Natural killer cell (primary cell): ENCODE measurements at regions not wholly inside any gene's neighbourhood (a gene's known extent, or its start where the extent isn't known, plus 50 kb on each side); places are given as distances from the start of the nearest gene placed in this dataset.

ENCODE experiments used
- ATAC-seq, 3 donors: fragments of 150-1000 bp in 2 of 3; fragments of 200-7000 bp in 1 of 3; cut with Tn5 transposase; 1 replicate in 1 of 3; 2 replicates in 2 of 3; pipeline ENCODE4 v1.10.0; 2021; ENCODE audit warnings: mild to moderate bottlenecking in 2 of 3, moderate library complexity in 2 of 3
- DNase-seq, 2 donors: peaks; one replicate each; pipeline versions ENCODE4 v3.0.0 to v3.0.0-alpha.2; 2013 to 2021; ENCODE audit warnings: mixed read lengths in 1 of 2
- H3K27ac ChIP-seq: one replicate; pipeline ENCODE4 v1.5.1; 2013; ENCODE audit warnings: mild to moderate bottlenecking, low read length
- H3K27me3 ChIP-seq: one replicate; pipeline ENCODE4 v1.6.1; 2013; ENCODE audit warnings: low read length; ENCODE audit not compliant: control insufficient read depth, insufficient read depth
- H3K36me3 ChIP-seq: one replicate; pipeline ENCODE4 v1.6.1; 2013; ENCODE audit warnings: low read length; ENCODE audit not compliant: control insufficient read depth, insufficient read depth
- H3K4me1 ChIP-seq: one replicate; pipeline ENCODE4 v1.6.1; 2013; ENCODE audit warnings: low read length; ENCODE audit not compliant: control insufficient read depth, insufficient read depth
- H3K4me3 ChIP-seq: one replicate; pipeline ENCODE4 v1.5.1; 2013; ENCODE audit warnings: low read length
- H3K9me3 ChIP-seq: one replicate; pipeline ENCODE4 v1.6.1; 2013; ENCODE audit warnings: low read length; ENCODE audit not compliant: control insufficient read depth, insufficient read depth
- H3K27ac Mint-ChIP-seq, 2 donors: one replicate each; pipeline ENCODE4 v1.8.0; 2022; ENCODE audit warnings: mild to moderate bottlenecking in 2 of 2, mixed read lengths in 2 of 2, moderate library complexity in 1 of 2
- H3K27me3 Mint-ChIP-seq, 2 donors: one replicate each; pipeline ENCODE4 v1.8.0; 2022; ENCODE audit warnings: low read depth in 2 of 2, mixed read lengths in 2 of 2
- H3K36me3 Mint-ChIP-seq: one replicate; pipeline ENCODE4 v1.8.0; 2022; ENCODE audit warnings: mixed read lengths
- H3K4me1 Mint-ChIP-seq, 2 donors: one replicate each; pipeline ENCODE4 v1.8.0; 2022; ENCODE audit warnings: mixed read lengths in 2 of 2
- H3K4me3 Mint-ChIP-seq: one replicate; pipeline ENCODE4 v1.8.0; 2022; ENCODE audit warnings: mild to moderate bottlenecking, moderate library complexity, mixed read lengths
- H3K9me3 Mint-ChIP-seq, 2 donors: one replicate each; pipeline ENCODE4 v1.8.0; 2022; ENCODE audit warnings: mixed read lengths in 2 of 2
- CTCF ChIP-seq: fragments of 200-600 bp; IDR thresholded peaks from one replicate; pipeline ENCODE4 v1.8.0; 2022; ENCODE audit warnings: antibody characterized with exemption
- WGBS: methylation state at CpG from one replicate; pipeline ENCODE4 v1.1.7; 2013; ENCODE audit warnings: missing lambda C conversion rate; ENCODE audit not compliant: insufficient coverage; 5-methylcytosine and 5-hydroxymethylcytosine counted together
- intact Hi-C: fragments of 100-400 bp; cut with micrococcal nuclease; formaldehyde crosslinking; loops from one replicate; pipeline ENCODE4 v1.14.2; 2022

- no peaks in the 10 kb centered on the region for H3K4me1 Mint-ChIP-seq
- H3K36me3 Mint-ChIP-seq = no peaks in the 10 kb centered on the region
- H3K27me3 ChIP-seq = no peaks in the 10 kb centered on the region
Observed at GRCh38 chr12:66044731-66045130, 85.8 kb downstream of the LLPH start.

GRCh38 chr12:66043035-66043434 is 87.5 kb downstream of the LLPH start:
- Mint-ChIP-seq H3K27ac (no peak overlapping the region), H3K4me1 (no peaks in the 10 kb centered on the region), H3K27me3 (peaks cover 13 to 31% of the 10 kb centered on the region in 2 donors), H3K4me3 (no peak overlapping the region), H3K9me3 (no peaks in the 10 kb centered on the region), H3K36me3 (no peaks in the 10 kb centered on the region)
- no peak overlapping the region for H3K4me3 ChIP-seq
- H3K36me3 ChIP-seq = no peaks in the 10 kb centered on the region
- no peak overlapping the region for H3K27ac ChIP-seq
- no peak for DNase-seq
- no peaks in the 10 kb centered on the region for H3K27me3 ChIP-seq
- H3K4me1 ChIP-seq = no peaks in the 10 kb centered on the region
- intact Hi-C loops = no loop called here
- ATAC-seq = no peak
- WGBS = 75% methylated on average over 3 of the region's 3 CpGs
- TF ChIP-seq CTCF = no peak
- no peaks in the 10 kb centered on the region for H3K9me3 ChIP-seq

More at GRCh38 chr12:66044731-66045130, 85.8 kb downstream of the LLPH start:
- Mint-ChIP-seq H3K4me3 (no peak overlapping the region), H3K9me3 (no peaks in the 10 kb centered on the region), H3K27me3 (peaks cover 12 to 28% of the 10 kb centered on the region in 2 donors), H3K27ac (no peak overlapping the region)
- H3K9me3 ChIP-seq = no peaks in the 10 kb centered on the region
- DNase-seq (no peak), ATAC-seq (no peak)
- no peaks in the 10 kb centered on the region for H3K4me1 ChIP-seq
- intact Hi-C loops = no loop called here
- no peaks in the 10 kb centered on the region for H3K36me3 ChIP-seq
- no peak for TF ChIP-seq CTCF
- WGBS = 91% methylated on average over 4 of the region's 4 CpGs
- H3K27ac ChIP-seq = no peak overlapping the region
- H3K4me3 ChIP-seq = no peak overlapping the region

- TF ChIP-seq CTCF = no peak
- no peak for ATAC-seq
- no peaks in the 10 kb centered on the region for H3K27me3 ChIP-seq
- no peaks in the 10 kb centered on the region for H3K9me3 ChIP-seq
- 74% methylated on average over 10 of the region's 10 CpGs for WGBS
- H3K36me3 ChIP-seq = no peaks in the 10 kb centered on the region
- H3K27ac ChIP-seq = no peak overlapping the region
- DNase-seq = no peak
- intact Hi-C loops = no loop called here
- Mint-ChIP-seq H3K36me3 (no peaks in the 10 kb centered on the region), H3K27me3 (peaks cover 13 to 40% of the 10 kb centered on the region in 2 donors), H3K4me1 (no peaks in the 10 kb centered on the region), H3K9me3 (no peaks in the 10 kb centered on the region), H3K4me3 (no peak overlapping the region), H3K27ac (no peak overlapping the region)
- H3K4me1 ChIP-seq = no peaks in the 10 kb centered on the region
- H3K4me3 ChIP-seq = no peak overlapping the region
Observed at GRCh38 chr12:66041651-66042363, 88.7 kb downstream of the LLPH start.

- WGBS = 87% methylated on average over 4 of the region's 4 CpGs
- Mint-ChIP-seq H3K27ac (no peak overlapping the region), H3K4me1 (no peaks in the 10 kb centered on the region)
Observed at GRCh38 chr12:66036317-66036716, 94.2 kb downstream of the LLPH start.

More at GRCh38 chr12:66036317-66036716, 94.2 kb downstream of the LLPH start:
- no peaks in the 10 kb centered on the region for H3K9me3 Mint-ChIP-seq
- Histone ChIP-seq H3K27me3 (no peaks in the 10 kb centered on the region), H3K4me1 (no peaks in the 10 kb centered on the region), H3K36me3 (no peaks in the 10 kb centered on the region), H3K9me3 (no peaks in the 10 kb centered on the region), H3K27ac (no peak overlapping the region), H3K4me3 (no peak overlapping the region)
- DNase-seq (no peak), ATAC-seq (no peak)
- intact Hi-C loops = no loop called here
- no peak overlapping the region for H3K4me3 Mint-ChIP-seq
- TF ChIP-seq CTCF = no peak
- H3K27me3 Mint-ChIP-seq = peaks cover 12 to 46% of the 10 kb centered on the region in 2 donors
- H3K36me3 Mint-ChIP-seq = no peaks in the 10 kb centered on the region
